Activated CD4-positive, alpha-beta T cell treated with anti-CD3 and anti-CD28 coated beads for 48 hours (primary cell): ENCODE measurements at regions not wholly inside any gene's neighbourhood (a gene's known extent, or its start where the extent isn't known, plus 50 kb on each side); places are given as distances from the start of the nearest gene placed in this dataset.
"Not testable (repeated sequence)": the region's sequence is repeated elsewhere in the genome, so short reads cannot be mapped to it uniquely, and the experiment has no call there.

Experiments
- DNase-seq: peaks from one replicate; pipeline ENCODE4 v3.0.0-alpha.2; 2020

GRCh38 chr7:106561151-106561550 lies 99.8 kb downstream of the CCDC71L start:
- DNase-seq = no peak

GRCh38 chr7:106560482-106560881 lies 100.5 kb downstream of the CCDC71L start:
- no peak for DNase-seq

GRCh38 chr7:106556244-106556643 lies 104.7 kb downstream of the CCDC71L start:
- not testable (repeated sequence) for DNase-seq

GRCh38 chr7:106554623-106555022 lies 106.3 kb downstream of the CCDC71L start:
- DNase-seq = not testable (repeated sequence)

GRCh38 chr7:106553446-106553836 lies 107.5 kb downstream of the CCDC71L start:
- no peak for DNase-seq

GRCh38 chr7:106552645-106553445 lies 108.1 kb downstream of the CCDC71L start:
- no peak for DNase-seq

- no peak for DNase-seq
Measured at GRCh38 chr7:106551936-106552335, 109.0 kb downstream of the CCDC71L start.

- DNase-seq = no peak
Measured at GRCh38 chr7:106548491-106548890, 112.5 kb downstream of the CCDC71L start.

- DNase-seq = no peak
Measured at GRCh38 chr7:106545275-106545674, 115.7 kb downstream of the CCDC71L start.

GRCh38 chr7:106543221-106543757 lies 117.7 kb downstream of the CCDC71L start:
- DNase-seq = no peak

GRCh38 chr7:106542550-106543220 lies 118.3 kb downstream of the CCDC71L start:
- peak; percentile 58 for DNase-seq

- DNase-seq = no peak
Measured at GRCh38 chr7:106538638-106539037, 122.3 kb downstream of the CCDC71L start.

- no peak for DNase-seq
Measured at GRCh38 chr7:106537119-106537518, 123.8 kb downstream of the CCDC71L start.

GRCh38 chr7:106536079-106536478 lies 124.9 kb downstream of the CCDC71L start:
- DNase-seq = no peak

- no peak for DNase-seq
Measured at GRCh38 chr7:106535234-106535932, 125.6 kb downstream of the CCDC71L start.

GRCh38 chr7:106534271-106534846 lies 126.6 kb downstream of the CCDC71L start:
- DNase-seq = no peak

GRCh38 chr7:106530183-106530582 lies 130.8 kb downstream of the CCDC71L start:
- DNase-seq = not testable (repeated sequence)

- DNase-seq = not testable (repeated sequence)
Measured at GRCh38 chr7:106526617-106527016, 134.3 kb downstream of the CCDC71L start.

GRCh38 chr7:106524690-106525059 lies 136.3 kb downstream of the CCDC71L start:
- no peak for DNase-seq

- no peak for DNase-seq
Measured at GRCh38 chr7:106523482-106523881, 137.5 kb downstream of the CCDC71L start.

- DNase-seq = no peak
Measured at GRCh38 chr7:106522696-106523095, 138.3 kb downstream of the CCDC71L start.

- DNase-seq = no peak
Measured at GRCh38 chr7:106521541-106521940, 139.4 kb downstream of the CCDC71L start.

GRCh38 chr7:106520962-106521514 lies 139.9 kb downstream of the CCDC71L start:
- DNase-seq = peak; percentile 14
